ENCODE measurements at regions not wholly inside any gene's neighbourhood (a gene's known extent, or its start where the extent isn't known, plus 50 kb on each side); places are given as distances from the start of the nearest gene placed in this dataset.

- no peak for TF ChIP-seq MYBL2 (CRISPR knock-in tag; IDR thresholded peaks at IDR 0.05)
- no peak for TF ChIP-seq CTCF (IDR thresholded peaks at IDR 0.05)
- TF ChIP-seq EMX1 (CRISPR knock-in tag; IDR thresholded peaks at IDR 0.05), result no peak
- no peak for TF ChIP-seq ATF3 (CRISPR knock-in tag; conservative IDR thresholded peaks at IDR 0.05)
- no peak for TF ChIP-seq PRDM15 (CRISPR knock-in tag; IDR thresholded peaks at IDR 0.05)
- no peak for TF ChIP-seq CREB1 (CRISPR knock-in tag; IDR thresholded peaks at IDR 0.05)
- no peak for TF ChIP-seq JUN (CRISPR knock-in tag; IDR thresholded peaks at IDR 0.05)
- TF ChIP-seq TEAD4 (CRISPR knock-in tag; IDR thresholded peaks at IDR 0.05), result no peak
- TF ChIP-seq SP1 (CRISPR knock-in tag; conservative IDR thresholded peaks at IDR 0.05), result no peak
- no peak for TF ChIP-seq PREB (CRISPR knock-in tag; IDR thresholded peaks at IDR 0.05; ENCODE audit: borderline replicate concordance)
- no peak for TF ChIP-seq ZMAT4 (CRISPR knock-in tag; IDR thresholded peaks at IDR 0.05)
Observed at GRCh38 chr3:64890006-64890405, 202.2 kb upstream of the ADAMTS9 start.

All from WTC11 (cell line).